ENCODE measurements at regions not wholly inside any gene's neighbourhood (a gene's known extent, or its start where the extent isn't known, plus 50 kb on each side); places are given as distances from the start of the nearest gene placed in this dataset.
"Not testable (repeated sequence)": the region's sequence is repeated elsewhere in the genome, so short reads cannot be mapped to it uniquely, and the experiment has no call there.

- no peak for DNase-seq
Observed at GRCh38 chr18:47669815-47670214, 260.6 kb downstream of the SMAD2 start.

GRCh38 chr18:47658498-47658897 is 272.0 kb downstream of the SMAD2 start:
- no peak for DNase-seq

- no peak for DNase-seq
Observed at GRCh38 chr18:47654988-47655387, 275.5 kb downstream of the SMAD2 start.

GRCh38 chr18:47644896-47645295 is 285.6 kb downstream of the SMAD2 start:
- no peak for DNase-seq

- not testable (repeated sequence) for DNase-seq
Observed at GRCh38 chr18:47637551-47637950, 292.9 kb downstream of the SMAD2 start.

GRCh38 chr18:47635416-47635815 is 295.0 kb downstream of the SMAD2 start:
- no peak for DNase-seq

GRCh38 chr18:47632970-47633635 is 297.4 kb downstream of the SMAD2 start:
- no peak for DNase-seq

GRCh38 chr18:47628893-47629292 is 301.6 kb downstream of the SMAD2 start:
- no peak for DNase-seq

GRCh38 chr18:47628240-47628781 is 302.1 kb downstream of the SMAD2 start:
- DNase-seq = no peak

- no peak for DNase-seq
Observed at GRCh38 chr18:47627030-47627429, 303.4 kb downstream of the SMAD2 start.

GRCh38 chr18:47619771-47620448 is 310.5 kb downstream of the SMAD2 start:
- no peak for DNase-seq

GRCh38 chr18:47618758-47619157 is 311.7 kb downstream of the SMAD2 start:
- DNase-seq = no peak

GRCh38 chr18:47615043-47615442 is 315.4 kb downstream of the SMAD2 start:
- DNase-seq = no peak

GRCh38 chr18:47613929-47614328 is 316.5 kb downstream of the SMAD2 start:
- DNase-seq = no peak

- no peak for DNase-seq
Observed at GRCh38 chr18:47611649-47612048, 318.8 kb downstream of the SMAD2 start.

- no peak for DNase-seq
Observed at GRCh38 chr18:47606526-47606925, 323.9 kb downstream of the SMAD2 start.

- DNase-seq = no peak
Observed at GRCh38 chr18:47605093-47605492, 325.4 kb downstream of the SMAD2 start.

- no peak for DNase-seq
Observed at GRCh38 chr18:47604021-47604420, 326.4 kb downstream of the SMAD2 start.

GRCh38 chr18:47603158-47603557 is 327.3 kb downstream of the SMAD2 start:
- no peak for DNase-seq

- no peak for DNase-seq
Observed at GRCh38 chr18:47602273-47602897, 328.1 kb downstream of the SMAD2 start.

GRCh38 chr18:47601581-47602272 is 328.7 kb downstream of the SMAD2 start:
- no peak for DNase-seq

- DNase-seq = no peak
Observed at GRCh38 chr18:47595831-47596501, 334.5 kb downstream of the SMAD2 start.
